HG02981 (cell line): ENCODE measurements at regions not wholly inside any gene's neighbourhood (a gene's known extent, or its start where the extent isn't known, plus 50 kb on each side); places are given as distances from the start of the nearest gene placed in this dataset.
A peak's percentile ranks its signal among the peaks of the same experiment; 100 is the strongest.
"Not testable (repeated sequence)": the region's sequence is repeated elsewhere in the genome, so short reads cannot be mapped to it uniquely, and the experiment has no call there.

Experiments used
- ATAC-seq: cut with Tn5 transposase; IDR thresholded peaks from one replicate; pipeline ENCODE4 v1.9.1; 2021; ENCODE audit warnings: mild to moderate bottlenecking, moderate library complexity; ENCODE audit not compliant: unreplicated experiment

GRCh38 chr14:92223025-92223424 lies 99.9 kb upstream of the SLC24A4 start:
- no peak for ATAC-seq

DNA sequence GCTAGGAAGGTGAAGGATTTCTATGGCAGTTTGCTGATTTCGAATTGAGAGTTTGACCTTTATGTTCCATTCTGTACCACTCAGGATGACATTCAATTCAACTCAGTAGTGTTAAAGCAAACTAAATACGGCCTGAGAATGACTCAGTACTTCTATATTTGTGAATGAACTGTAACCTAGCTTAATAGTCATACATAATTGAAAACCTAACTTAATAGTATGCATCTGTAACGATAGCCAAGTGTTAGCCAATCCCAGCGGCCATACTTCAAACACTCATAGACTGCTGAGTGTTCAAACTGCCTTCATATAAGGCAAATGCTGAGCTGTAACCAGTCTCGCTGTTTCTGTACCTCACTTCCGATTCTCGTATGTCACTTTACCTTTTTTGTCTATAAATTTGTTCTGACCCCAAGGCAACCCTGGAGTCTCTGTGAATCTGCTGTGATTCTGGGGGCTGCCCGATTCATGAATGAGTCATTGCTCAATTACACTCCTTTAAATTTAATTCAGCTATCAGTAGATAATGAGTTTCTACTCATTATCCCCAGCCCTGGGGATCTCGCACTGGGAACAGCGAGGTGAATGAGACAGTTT lies 98.5 kb upstream of the SLC24A4 start:
- ATAC-seq = no peak

- ATAC-seq = no peak
Measured at GRCh38 chr14:92225731-92226130, 97.2 kb upstream of the SLC24A4 start.

DNA sequence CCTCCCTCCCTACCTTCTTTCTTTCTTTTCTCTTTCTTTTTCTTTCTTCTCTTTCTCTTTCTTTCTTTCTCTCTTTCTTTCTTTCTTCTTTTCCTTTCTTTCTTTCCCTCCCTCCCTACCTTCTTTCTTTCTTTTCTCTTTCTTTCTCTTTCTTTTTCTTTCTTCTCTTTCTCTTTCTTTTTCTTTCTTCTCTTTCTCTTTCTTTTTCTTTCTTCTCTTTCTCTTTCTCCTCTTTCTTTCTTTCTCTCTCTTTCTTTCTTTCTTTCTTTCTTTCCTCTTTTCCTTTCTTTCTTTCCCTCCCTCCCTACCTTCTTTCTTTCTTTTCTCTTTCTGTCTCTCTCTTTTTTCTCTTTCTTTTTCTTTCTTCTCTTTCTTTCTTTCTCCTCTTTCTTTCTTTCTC lies 96.8 kb upstream of the SLC24A4 start:
- ATAC-seq = not testable (repeated sequence)

GRCh38 chr14:92236243-92236900 lies 86.6 kb upstream of the SLC24A4 start:
- no peak for ATAC-seq

GRCh38 chr14:92240658-92241057 lies 82.3 kb upstream of the SLC24A4 start:
- ATAC-seq = no peak

DNA sequence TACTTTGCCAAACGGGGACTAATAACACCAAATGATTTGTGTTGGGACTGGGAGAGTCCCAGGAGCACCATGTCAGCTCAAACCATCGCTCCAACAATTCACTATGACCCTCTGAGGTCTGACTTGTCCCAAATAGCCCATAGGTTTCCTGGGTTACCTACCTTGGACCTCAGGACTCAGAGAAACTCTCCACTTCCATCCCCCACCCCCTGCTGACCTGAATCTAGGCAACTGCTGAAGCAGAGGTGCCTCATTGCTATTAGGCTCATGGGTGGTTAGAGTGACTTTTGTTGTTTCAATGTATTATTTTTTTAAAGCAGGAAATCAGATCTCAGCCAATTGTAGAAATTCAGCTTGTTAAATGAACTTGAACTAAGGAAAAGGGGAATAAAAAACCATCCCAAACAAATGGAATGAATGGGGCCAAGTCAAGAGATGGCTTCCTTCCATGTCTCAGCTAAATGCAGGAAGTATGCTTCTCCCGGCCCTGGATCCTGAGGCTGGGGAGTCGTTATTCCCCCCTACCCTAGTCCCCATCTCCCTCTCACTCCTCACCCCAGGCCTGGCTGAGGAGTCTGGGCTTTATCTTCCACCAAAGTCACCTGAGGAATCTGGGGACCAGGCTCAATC lies 80.9 kb upstream of the SLC24A4 start:
- ATAC-seq = no peak

DNA sequence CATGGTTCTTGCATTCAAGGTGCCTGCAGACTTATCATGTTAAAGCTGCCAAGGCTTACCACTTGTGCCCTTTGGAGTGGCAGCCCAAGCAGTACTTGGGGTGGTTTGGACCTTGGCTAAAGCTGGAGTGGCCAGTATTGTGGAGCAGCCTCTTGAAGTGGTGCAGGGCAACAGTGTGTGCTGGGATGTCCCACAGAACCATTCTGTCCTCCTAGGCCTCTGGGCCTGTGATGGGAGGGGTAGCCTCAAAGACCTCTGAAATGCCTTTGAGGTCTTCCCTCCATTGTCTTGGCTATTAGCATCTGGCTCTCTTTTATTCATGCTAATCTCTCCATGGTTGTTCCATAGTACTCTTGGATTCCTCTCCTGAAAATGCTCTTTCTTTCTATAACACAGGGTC lies 78.2 kb upstream of the SLC24A4 start:
- ATAC-seq = no peak

DNA sequence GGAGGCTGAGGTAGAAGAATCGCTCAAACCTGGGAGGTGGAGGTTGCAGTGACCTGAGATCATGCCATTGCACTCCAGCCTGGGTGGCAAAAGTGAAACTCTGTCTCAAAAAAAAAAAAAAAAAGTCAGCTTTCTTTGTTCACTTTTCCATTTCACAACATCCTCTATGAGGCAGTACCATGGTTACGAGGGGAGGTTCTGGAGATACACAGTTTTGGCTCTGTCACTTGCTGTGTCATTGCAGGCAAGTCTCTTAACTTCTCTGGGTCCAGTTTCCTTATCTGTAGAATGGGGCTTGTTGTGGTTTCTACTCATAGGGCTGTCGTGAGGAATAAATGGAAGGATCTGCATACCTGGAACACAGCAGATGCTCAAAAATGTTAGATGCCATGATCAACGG lies 75.6 kb upstream of the SLC24A4 start:
- no peak for ATAC-seq

GRCh38 chr14:92247947-92248346 lies 75.0 kb upstream of the SLC24A4 start:
- ATAC-seq = no peak

DNA sequence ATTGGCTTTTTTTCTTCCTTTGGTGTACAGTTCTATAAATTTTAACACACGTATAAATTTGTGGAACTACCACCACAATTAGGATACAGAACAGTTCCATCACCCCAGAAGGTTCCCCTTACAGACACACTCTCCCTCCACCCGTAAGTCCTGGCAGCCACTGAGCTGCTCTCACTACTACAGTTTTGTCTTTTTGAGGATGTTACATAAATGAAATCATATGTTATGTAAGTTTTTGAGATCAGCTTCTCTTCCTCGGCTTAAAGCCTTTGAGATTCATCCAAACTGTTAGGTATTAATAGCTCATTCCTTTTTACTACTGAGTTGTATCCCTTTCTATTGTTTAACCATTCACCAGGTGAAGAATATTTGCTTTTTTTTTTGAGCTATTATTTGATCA lies 74.3 kb upstream of the SLC24A4 start:
- no peak for ATAC-seq

DNA sequence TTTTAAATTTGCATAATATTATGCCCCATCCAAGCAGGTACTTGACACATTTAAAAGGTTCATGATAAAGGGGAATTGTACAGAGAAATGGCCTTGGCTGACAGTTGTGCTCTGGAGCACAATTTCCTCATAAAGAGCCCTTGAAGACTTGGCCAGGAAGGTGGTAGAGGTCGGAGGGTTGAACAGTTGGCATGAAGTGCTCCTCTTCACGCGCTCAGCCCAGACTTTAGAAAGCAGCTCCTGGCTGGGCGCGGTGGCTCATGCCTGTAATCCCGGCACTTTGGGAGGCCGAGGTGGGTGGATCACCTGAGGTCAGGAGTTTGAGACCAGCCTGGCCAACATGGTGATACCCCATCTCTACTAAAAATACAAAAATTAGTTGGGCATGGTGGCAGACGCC lies 72.6 kb upstream of the SLC24A4 start:
- ATAC-seq = not testable (repeated sequence)

GRCh38 chr14:92252323-92252722 lies 70.6 kb upstream of the SLC24A4 start:
- no peak for ATAC-seq

GRCh38 chr14:92253381-92253894 lies 69.5 kb upstream of the SLC24A4 start:
- ATAC-seq = no peak

- ATAC-seq = no peak
Measured at GRCh38 chr14:92254786-92255185, 68.2 kb upstream of the SLC24A4 start.

GRCh38 chr14:92258934-92259333 lies 64.0 kb upstream of the SLC24A4 start:
- ATAC-seq = no peak

GRCh38 chr14:92259613-92260357 lies 63.2 kb upstream of the SLC24A4 start:
- peak; percentile 72 for ATAC-seq

- ATAC-seq = no peak
Measured at GRCh38 chr14:92263681-92264080, 59.3 kb upstream of the SLC24A4 start.

DNA sequence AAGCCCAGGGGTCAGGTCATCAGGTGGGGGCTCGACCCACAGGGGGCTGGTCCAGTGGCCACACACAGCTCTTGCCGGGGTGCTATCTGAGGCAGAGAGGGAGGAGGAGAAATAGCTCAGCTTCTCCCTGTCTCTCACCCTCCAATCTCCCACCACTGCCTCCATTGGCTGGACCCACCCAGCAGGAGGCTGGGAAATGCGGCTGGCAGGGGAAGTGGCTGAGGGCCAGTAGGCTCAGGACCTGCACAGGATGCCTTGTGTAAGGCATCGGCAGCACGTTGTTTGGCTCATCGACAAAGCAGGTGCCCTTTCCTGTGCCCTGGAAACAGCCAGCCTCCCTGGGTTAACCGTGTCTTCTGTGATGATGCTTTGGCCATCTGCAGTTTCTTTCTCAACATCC lies 58.8 kb upstream of the SLC24A4 start:
- ATAC-seq = no peak

DNA sequence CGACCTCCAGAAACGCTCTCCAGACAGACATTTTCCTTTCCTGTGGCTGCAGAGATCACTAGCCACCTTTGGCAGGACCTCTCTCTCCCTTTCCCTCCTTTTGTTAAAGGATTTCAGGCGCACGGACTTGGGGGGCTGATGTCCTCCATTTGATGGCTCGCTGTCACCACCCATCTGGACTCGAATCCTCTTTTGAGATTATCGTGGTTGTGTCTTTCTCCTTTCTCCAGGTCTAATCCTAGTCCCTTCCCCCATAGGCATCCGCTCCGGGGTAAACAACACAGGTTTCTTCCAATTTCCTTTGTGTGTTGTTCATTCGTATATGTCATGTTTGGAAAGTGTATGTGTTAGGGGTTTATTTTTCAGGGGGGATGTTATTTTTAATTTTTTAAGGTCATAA lies 56.7 kb upstream of the SLC24A4 start:
- no peak for ATAC-seq
